Kidney epithelial cell (primary cell): ENCODE measurements at regions not wholly inside any gene's neighbourhood (a gene's known extent, or its start where the extent isn't known, plus 50 kb on each side); places are given as distances from the start of the nearest gene placed in this dataset.

Experiments used
- DNase-seq: peaks from one replicate; pipeline ENCODE4 v3.0.0-alpha.2; 2010; ENCODE audit warnings: low read depth
- H3K27me3 ChIP-seq: 2 replicates; pipeline ENCODE4 v1.6.0; 2011; ENCODE audit warnings: low read length; ENCODE audit not compliant: control insufficient read depth, insufficient read depth
- H3K36me3 ChIP-seq: 2 replicates; pipeline ENCODE4 v1.5.1; 2011; ENCODE audit warnings: low read length; ENCODE audit not compliant: control insufficient read depth, insufficient read depth
- H3K4me3 ChIP-seq: 2 replicates; pipeline ENCODE4 v1.5.1; 2011; ENCODE audit warnings: low read depth, mild to moderate bottlenecking, control low read depth, low read length
- CTCF ChIP-seq: IDR thresholded peaks from 2 replicates; pipeline ENCODE4 v1.5.1; 2011; ENCODE audit warnings: mild to moderate bottlenecking, moderate library complexity, low read length, control low read depth, inconsistent platforms; ENCODE audit not compliant: insufficient read depth, poor library complexity, severe bottlenecking

GRCh38 chr9:3004572-3004971, 160.7 kb upstream of the PUM3 start:
- no peak overlapping the region for H3K4me3 ChIP-seq
- no peak for DNase-seq
- no peaks in the 10 kb centered on the region for H3K36me3 ChIP-seq
- TF ChIP-seq CTCF = no peak
- H3K27me3 ChIP-seq = no peaks in the 10 kb centered on the region

GRCh38 chr9:3001311-3001710, 157.4 kb upstream of the PUM3 start:
- H3K36me3 ChIP-seq = no peaks in the 10 kb centered on the region
- no peak overlapping the region for H3K4me3 ChIP-seq
- DNase-seq = no peak
- no peaks in the 10 kb centered on the region for H3K27me3 ChIP-seq
- TF ChIP-seq CTCF = no peak

- H3K36me3 ChIP-seq = no peaks in the 10 kb centered on the region
- no peak overlapping the region for H3K4me3 ChIP-seq
- DNase-seq = no peak
- no peaks in the 10 kb centered on the region for H3K27me3 ChIP-seq
- no peak for TF ChIP-seq CTCF
These were observed 148.5 kb upstream of the PUM3 start for GRCh38 chr9:2992427-2992826.

GRCh38 chr9:2991292-2991691, 147.4 kb upstream of the PUM3 start:
- Histone ChIP-seq H3K27me3 (no peaks in the 10 kb centered on the region), H3K4me3 (no peak overlapping the region), H3K36me3 (no peaks in the 10 kb centered on the region)
- peak; percentile 28 for TF ChIP-seq CTCF
- no peak for DNase-seq

GRCh38 chr9:2987679-2988078, 143.8 kb upstream of the PUM3 start:
- Histone ChIP-seq H3K27me3 (no peaks in the 10 kb centered on the region), H3K36me3 (no peaks in the 10 kb centered on the region), H3K4me3 (no peak overlapping the region)
- DNase-seq = no peak
- TF ChIP-seq CTCF = no peak

GRCh38 chr9:2985343-2985742, 141.4 kb upstream of the PUM3 start:
- Histone ChIP-seq H3K27me3 (no peaks in the 10 kb centered on the region), H3K4me3 (no peak overlapping the region), H3K36me3 (no peaks in the 10 kb centered on the region)
- no peak for TF ChIP-seq CTCF
- DNase-seq = no peak
